ENCODE measurements at regions not wholly inside any gene's neighbourhood (a gene's known extent, or its start where the extent isn't known, plus 50 kb on each side); places are given as distances from the start of the nearest gene placed in this dataset.

DNA sequence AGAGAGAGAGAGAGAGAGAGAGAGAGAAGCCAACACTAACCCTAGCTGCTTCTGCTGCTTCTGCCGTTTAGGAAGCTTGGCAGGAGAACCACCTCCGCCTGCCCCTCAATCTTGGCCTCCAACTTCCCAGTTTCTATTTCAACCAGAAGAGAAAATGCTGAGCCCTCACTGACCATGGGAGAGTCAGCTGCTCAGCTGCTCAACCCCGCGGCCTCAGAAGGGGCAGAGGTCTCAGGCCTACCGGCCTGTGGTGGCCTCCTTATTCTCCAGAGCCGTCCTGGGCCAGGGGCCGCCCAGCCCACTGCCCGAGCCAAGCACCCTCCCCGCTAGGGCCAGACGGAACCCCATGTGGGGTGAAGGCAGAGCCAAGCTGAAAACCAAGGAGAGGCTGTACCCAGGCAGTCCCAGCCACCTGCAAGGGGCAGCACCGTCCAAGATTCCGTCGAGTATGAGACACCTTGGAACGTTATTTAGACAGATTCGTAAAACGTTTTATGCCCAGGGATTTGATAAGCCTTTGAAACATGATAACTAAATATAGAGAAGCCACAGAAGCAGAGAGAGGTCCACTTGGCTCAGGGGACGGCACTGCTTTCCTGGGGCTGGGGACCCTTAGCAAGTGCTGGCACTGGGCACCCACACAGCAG lies 116.6 kb downstream of the DLL1 start:
- TF ChIP-seq, protein P1, sequence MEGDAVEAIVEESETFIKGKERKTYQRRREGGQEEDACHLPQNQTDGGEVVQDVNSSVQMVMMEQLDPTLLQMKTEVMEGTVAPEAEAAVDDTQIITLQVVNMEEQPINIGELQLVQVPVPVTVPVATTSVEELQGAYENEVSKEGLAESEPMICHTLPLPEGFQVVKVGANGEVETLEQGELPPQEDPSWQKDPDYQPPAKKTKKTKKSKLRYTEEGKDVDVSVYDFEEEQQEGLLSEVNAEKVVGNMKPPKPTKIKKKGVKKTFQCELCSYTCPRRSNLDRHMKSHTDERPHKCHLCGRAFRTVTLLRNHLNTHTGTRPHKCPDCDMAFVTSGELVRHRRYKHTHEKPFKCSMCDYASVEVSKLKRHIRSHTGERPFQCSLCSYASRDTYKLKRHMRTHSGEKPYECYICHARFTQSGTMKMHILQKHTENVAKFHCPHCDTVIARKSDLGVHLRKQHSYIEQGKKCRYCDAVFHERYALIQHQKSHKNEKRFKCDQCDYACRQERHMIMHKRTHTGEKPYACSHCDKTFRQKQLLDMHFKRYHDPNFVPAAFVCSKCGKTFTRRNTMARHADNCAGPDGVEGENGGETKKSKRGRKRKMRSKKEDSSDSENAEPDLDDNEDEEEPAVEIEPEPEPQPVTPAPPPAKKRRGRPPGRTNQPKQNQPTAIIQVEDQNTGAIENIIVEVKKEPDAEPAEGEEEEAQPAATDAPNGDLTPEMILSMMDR (IDR thresholded peaks at IDR 0.05; ENCODE audit: insufficient read depth, low read depth, low read length): no peak
- no peak for TF ChIP-seq EZH2 (IDR thresholded peaks at IDR 0.05; ENCODE audit: insufficient read depth, low read length)

All from astrocyte (in vitro differentiated cells and primary cell).